ENCODE measurements at regions not wholly inside any gene's neighbourhood (a gene's known extent, or its start where the extent isn't known, plus 50 kb on each side); places are given as distances from the start of the nearest gene placed in this dataset.

GRCh38 chr6:137767465-137767864, 99.6 kb upstream of the TNFAIP3 start:
- Histone ChIP-seq H4K20me1 (ENCODE audit: insufficient read depth, low read length) (no peaks in the 10 kb centered on the region), H3K79me2 (ENCODE audit: insufficient read depth, low read length) (no peaks in the 10 kb centered on the region), H3K9ac (ENCODE audit: low read length) (no peak overlapping the region), H3K27me3 (ENCODE audit: insufficient read depth, low read length) (no peaks in the 10 kb centered on the region), H3K36me3 (ENCODE audit: insufficient read depth, low read length) (no peaks in the 10 kb centered on the region), H3K9me2 (ENCODE audit: low read depth, low read length) (no peaks in the 10 kb centered on the region), H3K4me1 (ENCODE audit: insufficient read depth, low read length, severe bottlenecking) (no peaks in the 10 kb centered on the region), H3F3A (ENCODE audit: insufficient read depth, low read length) (no peaks in the 10 kb centered on the region), H3K27ac (ENCODE audit: low read depth, low read length, poor library complexity, severe bottlenecking) (no peak overlapping the region), H3K4me2 (ENCODE audit: low read length) (no peak overlapping the region), H3K9me3 (ENCODE audit: low read length) (no peaks in the 10 kb centered on the region), H2AFZ (ENCODE audit: low read length) (no peak overlapping the region), H3K4me3 (ENCODE audit: low read depth, low read length, poor library complexity, severe bottlenecking) (no peak overlapping the region)
- no peak for TF ChIP-seq EZH2 (IDR thresholded peaks at IDR 0.05; ENCODE audit: borderline replicate concordance, low read length)
- TF ChIP-seq CTCF (IDR thresholded peaks at IDR 0.05; ENCODE audit: low read length) = no peak

GRCh38 chr6:137767911-137768690, 99.0 kb upstream of the TNFAIP3 start:
- Histone ChIP-seq H3K4me2 (ENCODE audit: low read length) (no peak overlapping the region), H2AFZ (ENCODE audit: low read length) (no peak overlapping the region)

GRCh38 chr6:137768935-137769334, 98.1 kb upstream of the TNFAIP3 start:
- Histone ChIP-seq H3K4me3 (ENCODE audit: low read depth, low read length, poor library complexity, severe bottlenecking) (no peak overlapping the region), H2AFZ (ENCODE audit: low read length) (no peak overlapping the region), H3K27me3 (ENCODE audit: insufficient read depth, low read length) (no peaks in the 10 kb centered on the region)

More at GRCh38 chr6:137767911-137768690, 99.0 kb upstream of the TNFAIP3 start:
- no peaks in the 10 kb centered on the region for H3K9me2 ChIP-seq (ENCODE audit: low read depth, low read length)
- no peaks in the 10 kb centered on the region for H3K4me1 ChIP-seq (ENCODE audit: insufficient read depth, low read length, severe bottlenecking)
- H3F3A ChIP-seq (ENCODE audit: insufficient read depth, low read length) = no peaks in the 10 kb centered on the region
- no peak overlapping the region for H3K9ac ChIP-seq (ENCODE audit: low read length)
- TF ChIP-seq EZH2 (IDR thresholded peaks at IDR 0.05; ENCODE audit: borderline replicate concordance, low read length) (no peak), CTCF (IDR thresholded peaks at IDR 0.05; ENCODE audit: low read length) (no peak)
- no peaks in the 10 kb centered on the region for H4K20me1 ChIP-seq (ENCODE audit: insufficient read depth, low read length)
- no peak overlapping the region for H3K4me3 ChIP-seq (ENCODE audit: low read depth, low read length, poor library complexity, severe bottlenecking)
- H3K79me2 ChIP-seq (ENCODE audit: insufficient read depth, low read length) = no peaks in the 10 kb centered on the region
- H3K27ac ChIP-seq (ENCODE audit: low read depth, low read length, poor library complexity, severe bottlenecking) = no peak overlapping the region
- no peaks in the 10 kb centered on the region for H3K9me3 ChIP-seq (ENCODE audit: low read length)
- H3K36me3 ChIP-seq (ENCODE audit: insufficient read depth, low read length) = no peaks in the 10 kb centered on the region
- H3K27me3 ChIP-seq (ENCODE audit: insufficient read depth, low read length) = no peaks in the 10 kb centered on the region

More at GRCh38 chr6:137768935-137769334, 98.1 kb upstream of the TNFAIP3 start:
- H4K20me1 ChIP-seq (ENCODE audit: insufficient read depth, low read length) = no peaks in the 10 kb centered on the region
- no peaks in the 10 kb centered on the region for H3K79me2 ChIP-seq (ENCODE audit: insufficient read depth, low read length)
- no peak overlapping the region for H3K4me2 ChIP-seq (ENCODE audit: low read length)
- no peak overlapping the region for H3K9ac ChIP-seq (ENCODE audit: low read length)
- no peaks in the 10 kb centered on the region for H3K9me3 ChIP-seq (ENCODE audit: low read length)
- H3K9me2 ChIP-seq (ENCODE audit: low read depth, low read length) = no peaks in the 10 kb centered on the region
- no peak overlapping the region for H3K27ac ChIP-seq (ENCODE audit: low read depth, low read length, poor library complexity, severe bottlenecking)
- TF ChIP-seq EZH2 (IDR thresholded peaks at IDR 0.05; ENCODE audit: borderline replicate concordance, low read length) (no peak), CTCF (IDR thresholded peaks at IDR 0.05; ENCODE audit: low read length) (no peak)
- no peaks in the 10 kb centered on the region for H3F3A ChIP-seq (ENCODE audit: insufficient read depth, low read length)
- H3K4me1 ChIP-seq (ENCODE audit: insufficient read depth, low read length, severe bottlenecking) = no peaks in the 10 kb centered on the region
- H3K36me3 ChIP-seq (ENCODE audit: insufficient read depth, low read length) = no peaks in the 10 kb centered on the region

Data from OCI-LY1 (cell line).